ENCODE measurements at regions not wholly inside any gene's neighbourhood (a gene's known extent, or its start where the extent isn't known, plus 50 kb on each side); places are given as distances from the start of the nearest gene placed in this dataset.
A peak's percentile ranks its signal among the peaks of the same experiment; 100 is the strongest.

DNA sequence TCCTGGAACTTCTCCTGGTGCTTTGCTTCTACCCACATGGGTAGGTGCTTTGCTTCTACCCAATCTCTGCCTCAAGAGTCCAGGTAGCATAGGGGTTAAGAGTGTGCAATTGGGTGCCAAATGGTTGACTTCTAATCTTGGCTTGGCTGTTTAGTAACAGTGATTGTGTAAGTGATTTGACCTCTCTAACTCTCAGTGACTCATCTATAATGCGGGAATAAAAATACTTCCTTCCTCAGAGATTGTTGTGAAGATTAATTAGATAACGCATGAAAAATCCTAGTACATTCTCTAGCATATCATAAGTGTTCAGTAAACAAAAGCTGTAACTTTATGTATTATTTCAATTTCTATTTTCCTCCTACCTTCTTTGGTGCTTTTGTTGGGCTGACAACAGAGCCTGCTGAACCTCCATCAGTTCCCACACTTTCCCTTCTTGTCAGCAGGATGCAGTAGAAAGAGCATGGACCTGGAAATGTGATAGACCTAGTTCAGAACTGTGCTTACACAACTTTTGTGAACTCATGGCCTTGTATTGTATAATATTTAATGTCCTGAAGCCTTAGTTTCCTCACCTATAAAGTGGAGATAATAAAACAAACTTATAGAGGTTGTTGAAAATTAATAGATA, 72.9 kb upstream of the SMIM36 start:
- TF ChIP-seq, protein P1, sequence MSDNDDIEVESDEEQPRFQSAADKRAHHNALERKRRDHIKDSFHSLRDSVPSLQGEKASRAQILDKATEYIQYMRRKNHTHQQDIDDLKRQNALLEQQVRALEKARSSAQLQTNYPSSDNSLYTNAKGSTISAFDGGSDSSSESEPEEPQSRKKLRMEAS (IDR thresholded peaks at IDR 0.05; ENCODE audit: insufficient read depth, insufficient read length) = no peak
- TF ChIP-seq JUN (IDR thresholded peaks at IDR 0.05; ENCODE audit: borderline replicate concordance, insufficient read depth, insufficient read length, low read depth) = peak; percentile 65
- TF ChIP-seq, protein P2, sequence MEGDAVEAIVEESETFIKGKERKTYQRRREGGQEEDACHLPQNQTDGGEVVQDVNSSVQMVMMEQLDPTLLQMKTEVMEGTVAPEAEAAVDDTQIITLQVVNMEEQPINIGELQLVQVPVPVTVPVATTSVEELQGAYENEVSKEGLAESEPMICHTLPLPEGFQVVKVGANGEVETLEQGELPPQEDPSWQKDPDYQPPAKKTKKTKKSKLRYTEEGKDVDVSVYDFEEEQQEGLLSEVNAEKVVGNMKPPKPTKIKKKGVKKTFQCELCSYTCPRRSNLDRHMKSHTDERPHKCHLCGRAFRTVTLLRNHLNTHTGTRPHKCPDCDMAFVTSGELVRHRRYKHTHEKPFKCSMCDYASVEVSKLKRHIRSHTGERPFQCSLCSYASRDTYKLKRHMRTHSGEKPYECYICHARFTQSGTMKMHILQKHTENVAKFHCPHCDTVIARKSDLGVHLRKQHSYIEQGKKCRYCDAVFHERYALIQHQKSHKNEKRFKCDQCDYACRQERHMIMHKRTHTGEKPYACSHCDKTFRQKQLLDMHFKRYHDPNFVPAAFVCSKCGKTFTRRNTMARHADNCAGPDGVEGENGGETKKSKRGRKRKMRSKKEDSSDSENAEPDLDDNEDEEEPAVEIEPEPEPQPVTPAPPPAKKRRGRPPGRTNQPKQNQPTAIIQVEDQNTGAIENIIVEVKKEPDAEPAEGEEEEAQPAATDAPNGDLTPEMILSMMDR (IDR thresholded peaks at IDR 0.05; ENCODE audit: extremely low read depth in 1 of 2, insufficient read depth in 1 of 2, low read depth in 1 of 2, low read length in 2 of 2) = no peak
